IMR-90 (cell line): ENCODE measurements at regions not wholly inside any gene's neighbourhood (a gene's known extent, or its start where the extent isn't known, plus 50 kb on each side); places are given as distances from the start of the nearest gene placed in this dataset.

ENCODE experiments used
- ATAC-seq: fragments of 200-7000 bp; cut with Tn5 transposase; 2 replicates; pipeline ENCODE4 v1.9.1; 2020; ENCODE audit warnings: low read depth, mild to moderate bottlenecking, moderate library complexity
- BruUV-seq: library from RNA; stranded (reverse); fragments of 400-500 nt; replicated peaks from 2 replicates; lab custom pipeline; 2021; lab: Mats Ljungman, UMichigan
- CTCF ChIA-PET: fragments of 300-600 bp; formaldehyde crosslinking; extraction: SDS; loops from one replicate; lab custom pipeline; 2021; ENCODE audit warnings: antibody characterized with exemption; lab: Yijun Ruan, JAX
- POLR2A ChIA-PET: fragments of 300-600 bp; sonication (Branson Sonifier 250); formaldehyde crosslinking; loops from one replicate; lab custom pipeline; 2022; ENCODE audit warnings: antibody characterized with exemption; ENCODE audit not compliant: unreplicated experiment; lab: Charles Lee
- DNase-seq: peaks from one replicate; pipeline ENCODE4 v3.0.0; 2013
- H2AFZ ChIP-seq: replicated peaks from 2 replicates; pipeline ENCODE3; 2013; ENCODE audit warnings: low read length, mild to moderate bottlenecking; ENCODE audit not compliant: poor library complexity
- H2AK5ac ChIP-seq: 2 replicates; pipeline ENCODE4 v1.6.1; 2013; ENCODE audit warnings: low read depth, low read length, inconsistent platforms
- H2AK9ac ChIP-seq: replicated peaks from 2 replicates; pipeline ENCODE3; 2013; ENCODE audit warnings: mild to moderate bottlenecking, low read depth, low read length, moderate library complexity; ENCODE audit not compliant: poor library complexity
- H2BK120ac ChIP-seq: 2 replicates; pipeline ENCODE4 v1.6.1; 2013; ENCODE audit warnings: low read depth, low read length, inconsistent platforms
- H2BK15ac ChIP-seq: 3 replicates; pipeline ENCODE4 v1.6.1; 2013; ENCODE audit warnings: low read depth, low read length, inconsistent platforms
- H2BK20ac ChIP-seq: 2 replicates; pipeline ENCODE4 v1.6.1; 2013; ENCODE audit warnings: low read depth, mild to moderate bottlenecking, inconsistent platforms, low read length, moderate library complexity
- H2BK5ac ChIP-seq: 2 replicates; pipeline ENCODE4 v1.6.1; 2013; ENCODE audit warnings: mild to moderate bottlenecking, low read depth, low read length, inconsistent platforms; ENCODE audit not compliant: poor library complexity, severe bottlenecking
- H3K14ac ChIP-seq: replicated peaks from 2 replicates; pipeline ENCODE4 v1.6.1; 2013; ENCODE audit warnings: low read depth, low read length, inconsistent platforms
- H3K18ac ChIP-seq: 2 replicates; pipeline ENCODE4 v1.6.1; 2013; ENCODE audit warnings: low read depth, low read length, control low read depth
- H3K23ac ChIP-seq: 2 replicates; pipeline ENCODE4 v1.6.1; 2013; ENCODE audit warnings: low read depth, low read length, inconsistent platforms
- H3K27ac ChIP-seq: 2 replicates; pipeline ENCODE4 v1.5.1; 2013; ENCODE audit warnings: mild to moderate bottlenecking, control low read depth, low read length; ENCODE audit not compliant: insufficient read depth
- H3K27me3 ChIP-seq: 2 replicates; pipeline ENCODE4 v1.6.1; 2013; ENCODE audit warnings: low read length; ENCODE audit not compliant: control insufficient read depth, insufficient read depth
- H3K36me3 ChIP-seq: 2 replicates; pipeline ENCODE4 v1.6.1; 2013; ENCODE audit warnings: low read length, mixed read lengths; ENCODE audit not compliant: control insufficient read depth, insufficient read depth
- H3K4ac ChIP-seq: 2 replicates; pipeline ENCODE4 v1.6.1; 2013; ENCODE audit warnings: low read depth, low read length, inconsistent platforms
- H3K4me1 ChIP-seq: 2 replicates; pipeline ENCODE4 v1.6.1; 2013; ENCODE audit warnings: low read length, mixed read lengths; ENCODE audit not compliant: control insufficient read depth, insufficient read depth
- H3K4me2 ChIP-seq: 2 replicates; pipeline ENCODE4 v1.6.1; 2013; ENCODE audit warnings: low read depth, mild to moderate bottlenecking, control low read depth, low read length, moderate library complexity
- H3K4me3 ChIP-seq: 2 replicates; pipeline ENCODE4 v1.5.1; 2013; ENCODE audit warnings: low read depth, mild to moderate bottlenecking, control low read depth, low read length, moderate library complexity; ENCODE audit not compliant: insufficient read depth
- H3K56ac ChIP-seq: 2 replicates; pipeline ENCODE4 v1.6.1; 2013; ENCODE audit warnings: low read length, inconsistent platforms; ENCODE audit not compliant: insufficient read depth; ENCODE audit errors: extremely low read depth
- H3K79me1 ChIP-seq, 2 experiments: 2 replicates each; pipeline ENCODE4 v1.6.1; 2013; ENCODE audit warnings: low read length in 2 of 2, inconsistent platforms in 1 of 2, low read depth in 1 of 2
- H3K9ac ChIP-seq: 2 replicates; pipeline ENCODE4 v1.6.1; 2013; ENCODE audit warnings: low read depth, low read length, control low read depth
- H3K9me1 ChIP-seq: 2 replicates; pipeline ENCODE4 v1.6.1; 2013; ENCODE audit warnings: low read length, inconsistent platforms; ENCODE audit not compliant: insufficient read depth
- H3K9me3 ChIP-seq: 2 replicates; pipeline ENCODE4 v1.6.1; 2013; ENCODE audit warnings: low read length; ENCODE audit not compliant: control insufficient read depth, insufficient read depth
- H4K20me1 ChIP-seq: 2 replicates; pipeline ENCODE4 v1.6.1; 2013; ENCODE audit warnings: low read length, inconsistent platforms; ENCODE audit not compliant: insufficient read depth
- H4K5ac ChIP-seq: 2 replicates; pipeline ENCODE4 v1.6.1; 2013; ENCODE audit warnings: mild to moderate bottlenecking, low read depth, low read length, control low read depth
- H4K8ac ChIP-seq, 2 experiments: 2 replicates each; pipeline ENCODE4 v1.6.1; 2013; ENCODE audit warnings: low read depth in 2 of 2, low read length in 2 of 2, control low read depth in 1 of 2, inconsistent platforms in 1 of 2
- H4K91ac ChIP-seq: 2 replicates; pipeline ENCODE4 v1.6.1; 2013; ENCODE audit warnings: low read depth, low read length, inconsistent platforms; ENCODE audit not compliant: insufficient read depth
- BHLHE40 ChIP-seq: fragments of 150-350 bp; IDR thresholded peaks from 2 replicates; pipeline ENCODE4 v1.6.1; 2016; ENCODE audit warnings: mild to moderate bottlenecking, low read depth, low read length
- CEBPB ChIP-seq: IDR thresholded peaks from 2 replicates; pipeline ENCODE4 v1.6.1; 2012; ENCODE audit warnings: low read depth, low read length, improper control_type of control experiment
- CHD1 ChIP-seq: IDR thresholded peaks from 2 replicates; pipeline ENCODE4 v1.6.1; 2012; ENCODE audit warnings: low read depth, low read length, improper control_type of control experiment
- CTCF ChIP-seq: conservative IDR thresholded peaks from 2 replicates; pipeline ENCODE4 v1.5.1; 2012; ENCODE audit warnings: mild to moderate bottlenecking, low read depth, low read length, improper control_type of control experiment
- MAFK ChIP-seq: IDR thresholded peaks from 2 replicates; pipeline ENCODE4 v1.6.1; 2012; ENCODE audit warnings: low read depth, low read length, improper control_type of control experiment
- MAZ ChIP-seq: IDR thresholded peaks from 2 replicates; pipeline ENCODE4 v1.6.1; 2012; ENCODE audit warnings: low read depth, mild to moderate bottlenecking, low read length, improper control_type of control experiment, moderate library complexity, borderline replicate concordance
- MXI1 ChIP-seq: IDR thresholded peaks from 2 replicates; pipeline ENCODE4 v1.6.1; 2012; ENCODE audit warnings: low read depth, mild to moderate bottlenecking, low read length, moderate library complexity, borderline replicate concordance
- POLR2A ChIP-seq: IDR thresholded peaks from 2 replicates; pipeline ENCODE4 v1.6.1; 2012; ENCODE audit warnings: mild to moderate bottlenecking, low read depth, low read length
- SMC3 ChIP-seq: fragments of 150-350 bp; IDR thresholded peaks from 2 replicates; pipeline ENCODE4 v1.6.1; 2016; ENCODE audit warnings: low read depth, mild to moderate bottlenecking, antibody characterized with exemption, low read length, moderate library complexity
- WGBS, 2 experiments: methylation state at CpG; one replicate each; pipeline versions ENCODE4 v1.1.5 to v1.1.7; 2013; ENCODE audit warnings: missing lambda C conversion rate in 2 of 2; ENCODE audit not compliant: insufficient read length in 1 of 2; ENCODE audit errors: extremely low coverage in 2 of 2; 5-methylcytosine and 5-hydroxymethylcytosine counted together
- dilution Hi-C: fragments of 300-500 bp; cut with HindIII; formaldehyde crosslinking; loops from one replicate; pipeline ENCODE4 v1.14.3; 2018; ENCODE audit warnings: low sequenced_read_pairs; ENCODE audit not compliant: unreplicated experiment
- in situ Hi-C: fragments of 300-500 bp; cut with MboI; formaldehyde crosslinking; loops from 3 replicates; pipeline ENCODE4 v1.14.3; 2019; ENCODE audit warnings: low sequenced_read_pairs, inconsistent platforms, mixed read lengths
- intact Hi-C: fragments of 100-400 bp; cut with micrococcal nuclease; formaldehyde crosslinking; loops from 2 replicates; pipeline ENCODE4 v1.10.0; 2022
- TF ChIP-seq, protein P1 (sequence below): fragments of 150-350 bp; IDR thresholded peaks from 2 replicates; pipeline ENCODE4 v1.6.1; 2016; ENCODE audit warnings: low read depth, mild to moderate bottlenecking, low read length, moderate library complexity, borderline replicate concordance

GRCh38 chr20:55632592-55632991, 372.7 kb downstream of the CBLN4 start:
- Histone ChIP-seq H4K20me1 (no peaks in the 10 kb centered on the region), H3K23ac (no peak overlapping the region), H2AFZ (no peak overlapping the region), H2AK5ac (no peak overlapping the region), H4K8ac (no peak overlapping the region), H3K18ac (no peak overlapping the region), H3K4me3 (no peak overlapping the region), H2BK15ac (no peak overlapping the region), H2BK20ac (no peak overlapping the region), H4K91ac (no peak overlapping the region), H3K36me3 (no peaks in the 10 kb centered on the region), H2AK9ac (no peak overlapping the region), H4K5ac (no peak overlapping the region), H3K4me1 (no peaks in the 10 kb centered on the region), H2BK120ac (no peak overlapping the region), H3K56ac (no peak overlapping the region), H3K9me1 (no peaks in the 10 kb centered on the region), H3K4me2 (no peak overlapping the region), H3K27ac (no peak overlapping the region), H3K27me3 (no peaks in the 10 kb centered on the region), H3K9me3 (peaks cover 16% of the 10 kb centered on the region), H3K14ac (no peak overlapping the region), H3K4ac (no peak overlapping the region), H3K9ac (no peak overlapping the region), H3K79me1 (no peaks in the 10 kb centered on the region), H2BK5ac (no peak overlapping the region)
- ChIA-PET POLR2A (no interaction called here), CTCF (no interaction called here)
- intact Hi-C loops (no loop called here), dilution Hi-C loops (no loop called here), in situ Hi-C loops (no loop called here)
- TF ChIP-seq CEBPB = no peak
- TF ChIP-seq, protein P1, sequence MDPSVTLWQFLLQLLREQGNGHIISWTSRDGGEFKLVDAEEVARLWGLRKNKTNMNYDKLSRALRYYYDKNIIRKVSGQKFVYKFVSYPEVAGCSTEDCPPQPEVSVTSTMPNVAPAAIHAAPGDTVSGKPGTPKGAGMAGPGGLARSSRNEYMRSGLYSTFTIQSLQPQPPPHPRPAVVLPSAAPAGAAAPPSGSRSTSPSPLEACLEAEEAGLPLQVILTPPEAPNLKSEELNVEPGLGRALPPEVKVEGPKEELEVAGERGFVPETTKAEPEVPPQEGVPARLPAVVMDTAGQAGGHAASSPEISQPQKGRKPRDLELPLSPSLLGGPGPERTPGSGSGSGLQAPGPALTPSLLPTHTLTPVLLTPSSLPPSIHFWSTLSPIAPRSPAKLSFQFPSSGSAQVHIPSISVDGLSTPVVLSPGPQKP = no peak
- no peak for TF ChIP-seq CTCF
- TF ChIP-seq POLR2A = no peak
- no peak for TF ChIP-seq MAZ
- no peak for TF ChIP-seq BHLHE40
- no peak for TF ChIP-seq CHD1
- TF ChIP-seq MXI1 = no peak
- no peak for TF ChIP-seq SMC3
- no peak for TF ChIP-seq MAFK
- no TSS peak for BruUV-seq
- WGBS, 2 experiments = 90% methylated on average over 2 of the region's 6 CpGs; no CpG with 5 or more reads in 1 of the 2 experiments
- ATAC-seq (no peak), DNase-seq (no peak)
